NCI-H1436 treated with DMSO at 0.1 percent for 48 hours (cell line): ENCODE measurements at regions not wholly inside any gene's neighbourhood (a gene's known extent, or its start where the extent isn't known, plus 50 kb on each side); places are given as distances from the start of the nearest gene placed in this dataset.

Experiments used
- DNase-seq: peaks from one replicate; lab custom pipeline; 2025; lab: John Stamatoyannopoulos, UW

DNA sequence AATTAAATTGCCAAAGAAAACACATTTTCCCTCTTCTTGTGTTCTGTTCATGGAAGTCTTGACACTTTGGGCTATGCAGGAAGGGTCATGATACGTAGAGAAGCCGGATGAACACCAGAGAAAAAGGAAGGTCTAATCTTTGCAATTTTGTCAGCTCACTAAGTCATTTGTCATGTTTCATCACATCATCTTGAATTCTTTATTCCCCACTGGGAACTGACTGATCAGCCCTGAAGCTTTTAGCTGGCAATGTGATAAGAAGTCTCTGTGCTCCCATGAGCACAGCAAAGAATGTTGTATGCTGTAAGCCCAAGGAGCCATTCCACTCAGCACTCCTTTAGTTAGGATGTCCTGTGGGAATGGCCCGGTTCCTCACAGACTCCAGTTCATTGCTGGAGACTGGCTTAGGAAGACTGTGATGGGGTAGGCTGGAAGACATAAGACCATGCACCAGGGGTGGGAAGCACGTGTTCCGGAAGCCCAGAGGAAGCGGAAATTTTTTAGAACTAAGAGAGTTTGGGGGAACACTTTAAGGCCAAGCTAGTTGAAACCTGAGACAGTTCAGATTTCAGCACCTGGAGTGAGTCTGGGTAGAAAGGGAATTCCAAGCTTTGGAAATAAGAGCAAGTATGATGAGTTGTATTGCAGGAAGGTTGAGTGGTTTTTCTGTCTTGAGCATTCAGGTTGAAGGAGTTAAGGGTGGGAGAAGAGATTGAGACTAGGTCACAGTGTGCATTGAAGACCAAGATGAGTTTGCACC lies 306.7 kb upstream of the MTNR1B start:
- no peak for DNase-seq

DNA sequence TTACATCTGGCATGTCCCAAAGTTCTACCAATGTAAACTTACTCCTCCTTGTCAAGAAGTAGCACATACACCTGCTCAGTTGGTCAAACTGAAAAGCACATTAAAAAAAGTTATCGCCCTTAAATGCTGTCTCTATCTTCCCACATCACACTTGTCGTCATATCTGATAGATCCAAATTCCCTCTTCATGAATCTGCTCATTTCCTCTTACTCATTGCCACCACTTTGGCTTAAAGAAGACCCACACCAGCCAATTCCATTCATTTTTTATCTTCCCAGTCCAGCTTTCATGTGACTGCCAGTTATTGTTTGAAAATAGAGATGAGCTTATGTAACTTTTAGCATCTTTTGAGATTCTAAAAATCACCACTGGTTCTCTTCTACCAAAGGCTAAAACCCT lies 305.9 kb upstream of the MTNR1B start:
- no peak for DNase-seq

DNA sequence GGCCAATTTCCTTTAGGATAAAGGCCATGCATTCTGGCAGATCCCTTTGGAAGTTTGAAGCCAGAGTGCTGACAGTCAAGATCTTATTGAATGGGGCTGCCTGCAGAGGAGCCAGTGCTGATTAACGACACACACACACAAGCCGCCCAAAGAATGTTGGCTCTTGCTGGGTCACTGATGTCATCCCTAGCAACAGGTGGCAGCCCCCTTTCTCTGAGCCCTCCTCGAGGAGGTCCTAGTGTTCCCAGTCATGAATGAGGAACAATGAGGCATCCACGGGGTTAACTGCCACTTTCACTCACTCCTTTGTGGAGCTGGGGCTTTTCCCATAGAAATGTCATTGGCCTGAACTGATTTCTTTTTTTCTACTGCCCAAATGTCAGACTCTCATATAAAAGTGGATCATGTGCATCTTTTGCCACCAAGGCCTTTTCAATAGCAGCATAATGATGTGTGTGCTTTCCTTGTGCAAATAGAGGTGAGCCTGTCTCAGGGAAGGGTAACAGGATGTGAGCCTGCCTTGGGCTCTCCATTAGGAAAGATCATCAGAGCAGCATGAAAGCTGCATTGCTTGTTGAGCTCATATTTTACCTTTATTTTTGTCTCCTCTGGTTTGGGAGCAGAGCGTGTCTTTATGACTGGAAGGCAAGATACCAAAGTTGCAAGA lies 301.8 kb upstream of the MTNR1B start:
- no peak for DNase-seq

DNA sequence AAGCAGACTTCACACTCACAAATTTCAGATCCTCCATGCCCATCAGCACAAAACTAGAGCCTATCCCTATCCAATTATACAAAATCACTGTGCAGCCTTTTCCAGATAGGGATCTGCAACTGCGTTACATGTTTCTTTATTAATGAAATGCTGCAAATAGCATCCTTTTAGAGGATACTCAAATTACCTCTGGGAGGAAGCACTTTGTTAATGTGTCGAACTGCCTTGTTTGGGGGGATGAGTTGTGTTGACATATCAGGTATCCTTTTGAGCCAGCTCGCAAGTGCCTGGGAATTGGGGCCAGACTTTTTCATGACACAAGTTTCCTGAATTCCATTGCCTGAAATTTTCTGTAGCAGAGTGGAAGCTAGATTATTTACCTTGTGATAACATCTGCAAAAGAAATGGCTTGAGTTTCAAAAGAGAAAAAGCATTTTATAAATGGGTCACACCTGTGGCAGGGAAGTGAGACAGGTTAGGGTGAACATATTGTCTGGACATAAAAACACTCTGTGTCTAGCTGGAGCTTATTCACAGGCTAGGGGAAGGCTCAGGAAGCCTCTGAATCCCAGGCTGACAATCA lies 299.1 kb upstream of the MTNR1B start:
- DNase-seq: no peak

DNA sequence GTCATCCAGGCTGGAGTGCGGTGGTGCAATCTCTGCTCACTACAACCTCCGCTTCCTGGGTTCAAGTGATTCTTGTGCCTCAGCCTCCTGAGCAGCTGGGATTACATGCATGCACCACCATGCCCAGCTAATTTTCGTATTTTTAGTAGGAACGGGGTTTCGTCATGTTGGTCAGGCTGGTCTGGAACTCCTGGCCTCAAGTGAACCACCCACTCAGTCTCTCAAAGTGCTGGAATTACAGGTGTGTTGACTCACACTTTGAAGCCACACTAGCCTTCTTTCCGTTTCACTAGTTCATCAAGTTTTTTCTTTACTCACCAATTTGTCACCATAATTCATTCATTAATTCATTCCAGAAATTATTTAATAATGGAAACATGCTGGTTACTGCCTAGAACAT lies 298.4 kb upstream of the MTNR1B start:
- no peak for DNase-seq

DNA sequence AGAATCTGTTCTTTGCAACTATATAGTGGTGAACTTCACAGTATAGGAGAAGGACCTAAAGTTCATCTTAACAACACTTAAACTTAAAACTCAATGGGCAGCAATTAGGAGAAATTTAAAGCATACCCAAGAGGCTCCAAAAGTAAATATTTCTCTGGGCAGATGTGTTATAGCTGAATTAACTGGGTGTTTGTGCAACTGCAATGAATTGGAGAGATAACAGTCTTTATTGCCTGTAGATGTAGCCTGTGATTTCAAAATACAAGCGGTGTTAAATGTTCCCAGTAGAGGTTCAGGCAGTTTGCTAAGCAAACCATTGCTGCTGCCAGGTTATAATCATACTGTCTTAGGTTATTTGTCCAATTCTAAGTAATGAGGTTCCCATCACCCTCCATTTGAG lies 294.1 kb upstream of the MTNR1B start:
- no peak for DNase-seq

DNA sequence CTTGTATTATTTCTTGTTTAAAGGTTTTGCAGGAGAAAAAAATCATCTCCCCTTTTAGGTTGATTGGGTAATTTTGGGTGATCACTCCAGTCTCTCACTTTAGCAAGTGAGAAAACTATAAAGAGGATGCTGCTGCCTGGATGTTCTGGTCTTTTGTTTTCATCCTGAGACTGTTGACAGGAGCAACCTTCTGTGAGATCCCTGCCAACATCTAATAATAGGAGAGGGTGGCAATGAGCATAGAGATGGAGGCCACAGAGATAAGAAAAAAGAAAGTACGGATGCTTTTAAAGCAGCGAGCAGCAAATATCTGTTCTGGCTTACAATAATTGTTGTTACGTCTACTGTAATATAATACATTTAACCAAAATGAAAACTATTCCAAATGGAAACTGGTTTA lies 293.6 kb upstream of the MTNR1B start:
- DNase-seq: no peak

DNA sequence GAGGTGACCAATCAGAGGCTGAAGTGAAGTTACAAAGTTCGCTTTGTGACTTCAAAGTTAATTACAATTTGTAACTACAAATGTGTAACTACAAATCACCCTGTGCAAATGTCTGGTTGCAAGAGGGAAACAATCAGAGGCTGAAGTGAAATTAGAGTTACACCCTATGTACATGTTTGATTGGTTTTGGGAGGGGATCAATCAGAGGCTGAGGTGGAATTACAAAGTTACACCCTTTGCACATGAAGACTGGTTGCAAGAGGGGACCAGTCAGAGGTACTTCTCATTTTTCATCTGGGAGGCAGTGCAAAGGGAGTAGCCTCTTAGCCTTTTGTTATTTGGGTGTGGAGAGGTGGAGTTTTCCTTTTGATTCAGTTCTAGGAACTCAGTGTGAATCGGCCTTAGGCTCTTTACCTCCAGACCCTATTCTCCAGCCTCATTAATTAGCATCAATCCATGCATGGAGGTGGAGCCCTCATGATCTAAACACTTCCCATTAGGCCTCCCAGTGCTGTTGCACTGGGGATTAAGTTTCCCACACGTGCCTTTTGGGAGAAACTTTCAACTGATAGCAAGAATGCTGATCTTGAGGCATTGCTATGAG lies 291.3 kb upstream of the MTNR1B start:
- DNase-seq: no peak

DNA sequence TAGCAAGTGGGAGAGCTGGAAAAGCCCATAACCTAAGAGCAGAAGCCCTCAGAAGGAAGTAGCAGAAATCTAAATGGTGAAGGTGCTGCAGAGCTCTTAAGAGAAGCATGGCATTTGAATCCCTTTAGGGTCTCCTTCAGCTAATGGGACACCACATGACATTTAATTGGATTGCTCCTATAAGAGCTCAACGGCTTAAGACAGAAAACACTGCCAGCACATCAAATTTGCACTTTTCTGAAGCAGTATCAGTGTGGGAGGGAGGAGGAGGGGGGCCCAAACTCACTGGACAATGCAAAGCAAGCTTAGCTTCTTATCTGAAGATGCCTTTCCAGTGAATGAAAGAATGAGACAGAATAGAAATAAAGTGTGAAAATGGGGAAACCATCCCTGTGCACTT lies 287.9 kb upstream of the MTNR1B start:
- no peak for DNase-seq

DNA sequence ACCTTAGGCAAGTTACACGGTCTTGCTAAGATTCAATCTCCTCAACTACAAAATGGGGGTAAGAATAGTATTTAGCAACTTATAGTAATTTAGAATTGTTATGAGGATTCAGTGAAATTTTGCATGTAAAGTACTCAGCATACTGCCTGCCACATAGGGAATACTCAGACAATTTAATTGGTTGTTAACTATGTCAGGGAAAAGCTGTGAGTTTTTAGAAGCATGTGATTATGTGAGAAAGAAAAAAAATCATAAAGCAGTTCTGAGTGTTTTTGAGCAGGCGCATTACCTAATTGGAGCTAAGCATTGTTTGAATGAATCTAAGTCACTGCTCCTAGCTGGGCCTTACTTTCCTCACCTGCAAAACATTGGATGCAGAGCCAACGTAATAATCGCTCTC lies 287.3 kb upstream of the MTNR1B start:
- DNase-seq: no peak

DNA sequence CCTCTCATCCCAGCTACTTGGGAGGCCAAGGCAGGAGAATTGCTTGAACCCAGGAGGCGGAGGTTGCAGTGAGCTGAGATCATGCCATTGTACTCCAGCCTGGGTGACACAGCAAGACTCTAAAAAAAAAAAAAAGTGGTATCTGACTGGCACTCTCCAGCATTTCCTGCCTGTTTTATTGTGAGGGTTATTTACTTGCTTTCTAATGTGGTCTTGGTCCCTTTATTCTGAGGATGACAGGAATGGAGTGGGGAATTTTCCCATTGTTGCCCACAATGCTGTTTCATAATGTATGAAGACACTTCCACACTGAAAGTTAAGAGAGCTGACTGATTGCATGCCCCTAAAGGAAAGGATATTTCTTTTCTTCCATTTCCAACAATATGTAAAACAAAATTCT lies 286.5 kb upstream of the MTNR1B start:
- DNase-seq: no peak

DNA sequence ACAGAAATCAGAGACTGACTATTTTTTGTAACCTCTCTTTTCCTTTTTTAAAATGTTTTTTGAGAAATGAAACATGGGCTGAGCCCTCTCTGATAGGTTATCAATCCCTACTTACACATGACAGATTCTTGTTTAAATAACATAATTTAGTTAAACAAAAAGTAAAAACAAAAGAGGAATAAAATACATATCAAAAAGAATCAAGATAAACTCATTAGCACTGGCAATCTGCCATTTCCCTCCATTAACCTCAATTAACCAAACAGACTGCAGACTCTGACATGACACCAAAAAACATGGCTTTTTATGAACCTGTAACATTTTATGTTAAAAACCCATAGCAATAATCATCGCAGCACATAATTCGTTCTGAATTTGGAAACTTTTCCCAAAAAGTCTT lies 284.4 kb upstream of the MTNR1B start:
- no peak for DNase-seq

DNA sequence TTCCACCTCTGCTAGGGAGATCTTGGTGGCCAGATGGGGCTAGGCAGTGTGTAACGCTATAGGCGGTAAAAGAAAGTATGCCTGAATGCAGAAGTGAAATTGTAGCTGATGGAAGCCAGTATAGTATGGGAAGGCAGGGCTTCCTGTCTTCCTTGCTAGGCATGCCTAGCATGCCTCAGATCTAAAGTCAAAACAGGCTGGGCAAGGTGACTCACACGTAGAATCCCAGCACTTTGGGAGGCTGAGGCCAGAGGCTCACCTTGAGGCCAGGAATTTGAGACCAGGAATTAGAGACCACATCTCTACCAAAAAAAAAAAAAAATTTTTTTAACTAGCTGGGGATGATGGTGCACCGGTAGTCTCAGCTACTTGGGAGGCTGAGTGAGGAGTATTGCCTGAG lies 281.7 kb upstream of the MTNR1B start:
- no peak for DNase-seq

DNA sequence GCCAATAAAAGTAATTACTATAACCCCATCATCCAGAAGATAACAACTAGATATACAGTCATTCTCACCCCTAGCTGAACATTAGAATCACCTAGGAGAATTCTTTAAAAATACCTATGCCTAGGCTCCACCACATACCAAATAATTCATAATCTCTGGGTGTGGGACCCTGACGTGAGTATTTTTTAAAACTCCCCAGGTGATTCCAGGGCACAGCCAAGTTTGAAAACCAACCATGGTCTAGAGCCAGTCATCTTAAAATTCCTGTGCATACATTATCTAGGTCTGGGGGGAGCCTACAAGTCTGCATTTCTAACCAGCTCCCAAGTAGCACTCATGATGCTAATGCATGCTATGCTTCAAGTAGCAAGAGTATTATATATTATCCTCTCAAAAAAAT lies 281.0 kb upstream of the MTNR1B start:
- DNase-seq: no peak

DNA sequence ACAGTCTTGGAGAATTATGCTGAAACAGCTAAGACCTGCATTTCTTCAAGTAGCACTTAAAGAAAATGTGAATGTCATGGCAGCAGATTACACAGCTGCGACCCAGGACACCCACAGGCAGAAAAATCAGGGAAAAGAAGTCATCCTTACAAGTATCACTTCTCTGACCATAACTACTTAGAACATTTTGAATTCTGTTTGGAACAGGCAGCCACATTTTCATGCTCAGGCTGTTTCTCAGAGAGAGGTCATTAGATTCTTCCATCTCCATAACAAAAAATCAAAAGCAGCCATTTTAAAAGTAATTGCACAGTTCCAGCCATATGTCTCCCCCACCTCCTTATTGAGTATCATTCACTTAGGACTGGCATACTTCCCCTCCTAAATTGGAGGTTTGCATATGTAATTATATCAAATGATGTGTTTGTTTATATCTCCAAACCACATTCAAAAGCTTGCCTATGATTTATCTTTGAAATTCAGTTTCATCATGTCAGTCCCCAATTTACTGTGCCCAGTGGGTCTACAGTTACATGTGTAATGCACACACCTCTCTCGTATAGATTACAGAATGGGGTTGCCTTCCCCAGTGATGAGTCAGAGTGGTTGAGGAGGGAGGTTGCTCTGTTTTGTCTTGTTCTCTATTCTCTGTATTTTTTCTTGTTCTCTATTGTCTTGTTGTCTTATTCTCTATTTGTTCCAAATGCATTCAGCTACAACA lies 276.5 kb upstream of the MTNR1B start:
- DNase-seq: no peak

DNA sequence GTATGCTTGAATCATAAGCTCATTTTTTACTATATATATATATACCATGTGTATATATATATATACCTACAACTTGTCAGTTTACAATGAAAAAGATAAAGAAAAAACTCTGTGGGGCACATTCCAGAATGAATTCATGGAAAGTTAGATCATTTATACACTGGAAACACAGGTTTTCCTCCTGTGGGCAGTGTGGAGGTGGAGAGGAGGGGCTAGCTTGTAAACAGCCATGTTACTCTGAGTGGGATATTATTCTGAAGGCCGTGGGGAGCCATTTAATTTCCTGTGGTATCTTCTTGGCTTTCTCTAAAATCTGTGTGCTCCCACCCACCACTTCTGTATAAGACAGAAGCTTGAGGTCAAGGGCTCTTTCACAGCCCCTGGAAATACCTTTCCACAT lies 273.4 kb upstream of the MTNR1B start:
- no peak for DNase-seq

DNA sequence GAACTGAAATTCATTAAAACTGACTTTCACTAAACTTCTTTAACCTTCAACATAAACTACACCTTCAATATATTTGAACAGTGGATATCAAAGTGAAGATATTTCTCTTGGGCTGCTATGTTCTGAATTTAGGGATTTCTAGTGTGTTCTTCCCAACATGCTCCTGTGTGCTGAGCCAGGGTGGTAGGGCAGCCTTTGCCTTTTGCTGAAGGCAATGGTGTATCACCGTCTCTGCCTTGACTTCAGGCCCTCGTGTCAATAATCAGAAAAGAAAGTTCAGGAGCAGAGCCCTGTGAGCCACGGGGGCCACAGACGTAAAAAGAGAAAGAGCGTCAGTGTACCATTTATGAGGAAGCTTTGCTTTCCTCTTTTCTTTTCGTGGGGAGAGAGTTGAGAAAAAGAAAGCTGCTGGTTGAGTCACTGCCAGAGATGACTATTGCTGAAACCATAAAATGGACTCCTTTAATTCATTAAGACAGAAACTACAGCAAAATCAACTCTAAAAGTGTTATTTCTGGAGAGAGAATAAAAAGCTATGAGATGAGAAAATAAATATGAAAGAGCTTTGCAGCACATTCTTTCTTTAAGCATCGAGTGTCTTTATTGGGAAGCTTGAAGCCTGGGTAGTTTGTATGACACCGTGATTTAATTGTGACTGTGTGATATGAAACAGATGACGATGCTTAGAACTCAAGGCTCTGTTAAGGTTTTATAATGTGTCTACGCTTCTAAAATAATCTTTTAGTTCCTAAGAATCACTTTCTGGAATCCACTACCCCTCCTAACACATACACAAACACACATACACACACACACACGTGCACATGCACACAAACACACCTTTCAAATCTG lies 271.8 kb upstream of the MTNR1B start:
- DNase-seq: no peak

DNA sequence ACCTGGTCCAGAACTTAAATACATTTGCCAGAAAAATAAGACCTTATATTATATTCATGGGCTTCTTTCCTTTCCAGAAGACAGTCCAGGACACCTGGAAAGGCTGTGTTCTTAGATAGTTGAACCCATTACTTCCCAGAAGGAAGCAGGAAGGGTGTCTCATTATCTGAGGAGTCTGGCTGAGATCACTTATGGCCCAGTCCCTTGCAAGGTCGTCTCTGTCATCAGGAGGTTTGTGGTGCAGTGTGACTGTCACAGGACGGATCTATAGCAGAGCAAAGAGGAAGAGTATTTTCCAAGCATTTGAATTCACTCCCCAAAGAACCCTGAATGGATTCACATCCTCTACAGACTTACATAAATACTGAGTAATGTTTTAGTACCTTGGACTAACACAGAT lies 270.7 kb upstream of the MTNR1B start:
- no peak for DNase-seq

DNA sequence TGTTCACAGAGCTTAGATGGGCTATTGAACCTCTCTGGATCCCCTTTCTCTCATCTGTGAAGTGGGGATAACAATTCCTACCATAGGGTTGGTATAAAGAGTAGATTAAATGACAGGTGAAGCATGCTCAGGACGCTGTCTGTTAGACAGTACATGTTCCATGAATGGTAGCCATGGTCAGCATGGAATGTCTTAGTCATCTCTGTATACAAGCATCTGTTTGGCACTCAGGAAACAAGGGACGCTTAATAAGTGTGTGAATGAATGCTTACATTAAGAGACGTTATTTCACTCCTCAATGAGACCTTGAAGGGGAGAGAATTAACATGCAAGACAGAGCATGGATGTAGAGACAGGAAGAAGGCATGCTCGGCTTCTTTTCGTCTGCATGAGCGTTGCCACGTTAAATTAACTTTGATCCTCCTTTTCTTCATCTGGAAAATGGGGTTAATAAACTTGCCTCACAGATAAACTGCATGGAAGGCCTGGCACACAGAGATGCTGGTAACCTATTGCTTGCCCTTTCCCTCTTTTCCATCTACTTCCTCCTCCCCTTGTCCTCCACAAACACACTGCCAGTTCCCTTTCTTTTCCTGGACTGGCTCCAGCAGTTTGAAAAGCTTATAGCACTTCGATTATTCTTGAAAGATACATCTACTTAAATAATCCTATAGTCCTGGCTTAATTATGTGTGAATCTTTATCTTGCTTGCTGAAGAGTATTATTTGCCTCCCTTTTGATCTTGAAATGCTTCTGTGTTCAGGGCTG lies 267.2 kb upstream of the MTNR1B start:
- no peak for DNase-seq

DNA sequence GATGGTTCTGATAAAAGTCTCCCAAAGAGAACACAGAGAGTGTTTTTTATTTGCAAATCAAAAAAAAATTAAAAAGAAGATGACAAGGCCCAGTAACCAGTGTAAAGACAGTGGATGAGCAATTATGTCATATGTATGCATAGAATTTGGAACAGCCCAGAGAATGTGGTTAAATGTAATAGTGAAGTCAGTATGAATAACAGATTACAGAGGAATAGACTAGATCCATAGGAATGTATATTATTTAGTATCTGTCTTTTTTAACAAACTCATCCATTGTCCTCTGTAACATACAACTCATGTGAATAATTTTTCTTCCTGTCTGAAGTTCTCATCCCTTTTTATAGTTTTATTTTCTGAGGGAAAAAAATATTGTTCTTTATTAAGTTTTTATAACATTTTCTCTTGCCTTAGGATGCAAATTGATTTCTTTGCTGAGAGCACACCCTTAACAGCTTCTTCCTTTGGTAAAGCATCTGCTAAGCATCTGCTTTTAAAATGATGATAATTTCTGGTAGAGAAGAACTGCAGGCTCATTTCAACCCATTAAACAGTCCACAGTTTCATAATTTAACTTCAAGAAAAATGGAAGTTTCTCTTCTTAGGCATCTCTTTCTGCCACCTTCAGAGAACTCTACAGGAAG lies 266.5 kb upstream of the MTNR1B start:
- DNase-seq: no peak
